HG03565 (cell line): ENCODE measurements at regions not wholly inside any gene's neighbourhood (a gene's known extent, or its start where the extent isn't known, plus 50 kb on each side); places are given as distances from the start of the nearest gene placed in this dataset.

Source experiments
- ATAC-seq: cut with Tn5 transposase; IDR thresholded peaks from one replicate; pipeline ENCODE4 v1.9.1; 2021; ENCODE audit warnings: mild to moderate bottlenecking, moderate library complexity; ENCODE audit not compliant: unreplicated experiment

DNA sequence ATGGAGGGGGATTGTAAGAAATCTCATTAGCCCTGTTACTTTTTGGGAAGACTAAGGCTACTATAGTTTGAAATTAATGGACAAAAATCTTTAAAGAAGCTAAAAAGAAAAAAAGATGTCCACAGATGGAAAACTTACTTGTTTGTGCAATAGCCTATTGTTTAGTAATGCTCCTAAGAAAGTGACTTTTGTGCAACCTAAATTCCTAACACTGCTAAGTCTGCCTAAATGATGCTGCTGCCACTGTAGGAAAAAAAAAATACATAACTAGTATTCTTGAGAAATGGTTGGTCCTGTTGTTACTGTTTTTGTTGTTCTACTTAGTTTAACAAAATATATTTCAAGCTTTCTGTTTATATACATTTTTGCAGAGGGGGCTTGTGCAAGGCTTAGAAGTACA lies 108.2 kb upstream of the NR3C1 start:
- ATAC-seq, result no peak

- ATAC-seq, result peak; percentile 94
Observed at GRCh38 chr5:143509758-143510221, 106.3 kb upstream of the NR3C1 start.

- no peak for ATAC-seq
Observed at GRCh38 chr5:143506836-143507552, 103.5 kb upstream of the NR3C1 start.

DNA sequence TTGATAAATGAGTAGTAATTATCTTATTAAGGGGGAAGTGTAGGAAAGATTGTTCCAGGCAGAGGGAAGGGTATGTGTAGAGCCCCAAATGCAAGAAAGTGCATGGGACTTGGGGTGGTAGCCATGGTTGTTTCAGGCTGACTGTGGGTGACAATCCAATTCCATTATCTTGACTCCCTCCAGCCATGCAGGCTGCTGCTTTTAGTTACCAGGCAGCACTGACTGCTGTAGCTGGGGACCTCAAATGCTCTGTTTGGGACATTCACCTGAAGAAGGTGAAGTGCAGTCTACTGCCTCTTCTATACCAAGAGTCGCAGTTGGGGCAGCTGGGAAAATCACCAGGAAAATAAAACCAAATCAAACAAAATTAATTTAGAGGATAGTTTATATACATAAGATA lies 102.4 kb upstream of the NR3C1 start:
- ATAC-seq, result no peak

- ATAC-seq, result no peak
Observed at GRCh38 chr5:143505354-143505753, 101.9 kb upstream of the NR3C1 start.

DNA sequence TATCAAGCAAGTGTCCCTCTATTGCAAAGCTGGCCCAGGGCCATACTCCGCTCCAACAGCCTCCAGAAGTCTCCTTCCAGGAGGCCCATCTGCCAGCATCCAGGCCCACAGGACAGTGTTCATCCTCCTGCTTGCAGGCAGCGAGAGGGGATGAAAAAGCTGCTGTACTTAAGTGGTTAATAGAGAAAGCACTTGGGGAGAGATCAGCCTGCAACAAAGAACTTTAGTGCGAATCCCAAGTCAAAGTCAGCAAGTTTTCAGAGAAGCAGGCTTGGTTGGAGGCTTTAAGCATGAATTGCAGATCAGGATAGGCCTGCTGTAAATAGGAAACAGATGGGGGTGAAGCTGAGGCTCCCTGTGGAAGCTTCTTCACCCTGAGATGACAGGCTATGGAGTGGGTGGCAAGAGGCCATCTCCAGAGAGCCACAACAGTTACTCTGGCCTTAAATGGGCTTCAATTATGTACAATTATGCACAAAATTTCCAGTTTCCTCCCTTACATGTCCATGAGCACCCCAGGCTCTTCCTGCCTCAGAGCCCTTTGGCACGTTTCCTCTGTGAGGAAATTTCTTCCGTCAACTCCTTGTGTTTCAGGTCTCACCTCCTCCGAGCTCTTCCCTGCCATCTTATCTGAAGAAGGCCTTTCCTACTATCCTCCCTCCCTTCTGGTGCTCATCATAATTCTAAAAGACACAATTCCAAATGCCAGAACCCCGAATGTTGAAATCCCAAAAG lies 98.0 kb upstream of the NR3C1 start:
- ATAC-seq, result no peak

DNA sequence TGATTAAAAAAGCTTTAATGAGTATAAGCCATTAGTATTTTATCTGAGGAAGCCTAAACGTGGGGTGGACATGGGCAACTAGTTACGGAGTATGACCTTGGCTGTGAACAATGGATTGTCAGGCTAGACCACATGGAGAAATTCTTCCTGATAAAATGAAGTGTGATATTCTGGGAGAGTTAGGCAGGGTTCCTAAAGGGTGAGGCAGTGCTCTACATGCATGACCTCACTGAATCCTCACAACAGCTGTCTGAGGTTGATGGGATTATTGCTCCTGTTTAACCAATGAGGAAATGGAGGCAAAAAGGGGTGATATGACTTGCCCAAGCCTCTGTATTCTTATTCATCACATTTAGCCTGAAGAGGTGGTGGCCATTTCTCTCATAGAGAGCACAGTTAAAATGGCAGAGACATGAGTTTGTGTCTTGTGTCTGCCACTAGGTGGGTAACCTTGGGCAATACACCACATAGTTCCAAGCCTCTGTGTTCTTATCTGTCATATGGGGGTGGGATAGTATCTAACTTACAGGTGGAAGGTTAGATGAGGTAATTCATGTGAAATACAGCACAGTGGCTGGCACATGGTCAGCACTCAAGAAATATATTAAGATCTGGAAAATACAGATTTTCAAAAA lies 96.1 kb upstream of the NR3C1 start:
- no peak for ATAC-seq

GRCh38 chr5:143498821-143499220 lies 95.3 kb upstream of the NR3C1 start:
- no peak for ATAC-seq

GRCh38 chr5:143497749-143498148 lies 94.3 kb upstream of the NR3C1 start:
- no peak for ATAC-seq

- ATAC-seq, result no peak
Observed at GRCh38 chr5:143496943-143497342, 93.5 kb upstream of the NR3C1 start.

DNA sequence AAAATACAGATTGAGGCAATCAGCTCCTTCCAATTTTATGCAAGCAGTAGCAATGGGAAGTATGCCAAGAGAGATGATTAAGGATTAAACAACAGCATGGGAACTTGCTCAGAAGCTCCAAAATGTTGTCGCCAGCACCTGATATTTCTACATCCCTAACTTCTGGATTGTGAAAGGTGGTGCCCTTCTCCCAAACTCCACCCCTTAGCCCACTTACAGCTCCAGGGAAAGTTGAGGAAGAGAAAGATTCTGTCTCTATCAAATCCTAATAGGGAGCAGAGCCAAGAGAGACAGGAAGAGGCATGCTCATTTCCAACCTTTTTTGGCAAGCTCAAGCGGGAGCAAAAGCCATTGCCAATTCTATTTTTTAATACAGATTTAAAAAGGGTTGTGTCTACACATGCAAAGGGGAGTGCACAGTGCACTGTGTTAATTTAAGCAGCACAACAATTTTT lies 92.4 kb upstream of the NR3C1 start:
- ATAC-seq, result no peak

DNA sequence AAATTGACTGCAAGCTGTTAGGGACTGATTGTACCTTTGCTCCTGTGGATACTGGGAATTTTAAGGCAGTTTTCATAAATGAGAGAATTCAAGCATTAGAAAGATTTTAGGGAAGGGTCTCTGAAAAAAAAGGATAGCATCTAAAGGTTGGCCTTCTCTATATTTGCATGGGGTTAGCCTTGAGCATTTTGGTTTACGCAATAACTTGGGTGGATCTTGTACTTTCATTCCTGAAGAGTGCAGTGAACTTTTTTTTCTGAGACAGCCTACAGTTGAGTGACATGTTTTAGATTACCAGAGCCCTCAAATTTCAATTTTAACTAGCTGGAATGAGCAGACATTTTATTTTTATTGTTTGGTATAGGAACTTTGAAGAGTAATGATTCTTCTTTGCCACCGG lies 91.6 kb upstream of the NR3C1 start:
- no peak for ATAC-seq

DNA sequence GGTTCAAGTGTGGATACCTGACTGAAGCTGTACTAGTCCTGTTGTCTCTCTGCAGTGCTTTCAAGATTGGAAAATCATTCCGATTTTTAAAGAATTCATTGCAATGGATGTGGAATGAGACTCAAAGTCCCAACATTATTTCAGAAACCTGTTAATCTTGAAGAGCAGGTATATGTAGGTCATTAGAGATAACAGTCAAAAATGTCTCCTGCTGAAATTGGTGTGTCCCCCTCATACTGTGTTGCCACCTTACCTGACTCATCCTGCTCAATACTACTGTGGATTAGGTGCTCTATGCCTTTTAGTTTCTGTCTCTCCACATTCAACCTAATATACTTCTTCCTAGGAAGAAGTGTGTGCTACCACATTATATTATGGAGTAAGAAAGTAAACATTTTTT lies 91.1 kb upstream of the NR3C1 start:
- no peak for ATAC-seq

GRCh38 chr5:143494162-143494561 lies 90.7 kb upstream of the NR3C1 start:
- ATAC-seq, result no peak

DNA sequence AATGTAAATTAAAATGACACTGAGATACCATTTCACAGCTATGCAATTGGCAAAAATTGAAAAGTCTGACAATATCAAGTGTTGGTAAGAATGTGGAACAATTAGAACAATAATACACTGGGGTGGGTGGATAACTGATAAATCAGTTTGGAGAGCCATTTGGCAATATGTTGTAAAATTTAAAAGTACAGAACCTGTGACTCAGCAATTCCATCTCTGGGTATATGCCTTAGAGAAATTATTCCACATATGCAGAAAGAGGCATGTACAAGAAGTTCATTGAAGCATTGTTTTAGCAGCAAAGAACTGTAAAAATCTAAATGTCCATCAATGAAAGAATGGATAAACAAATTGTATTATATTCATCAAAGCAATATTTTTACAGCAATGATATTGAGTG lies 89.3 kb upstream of the NR3C1 start:
- no peak for ATAC-seq

GRCh38 chr5:143491646-143492045 lies 88.2 kb upstream of the NR3C1 start:
- ATAC-seq, result no peak

- ATAC-seq, result no peak
Observed at GRCh38 chr5:143488381-143488780, 84.9 kb upstream of the NR3C1 start.

- no peak for ATAC-seq
Observed at GRCh38 chr5:143484601-143485000, 81.1 kb upstream of the NR3C1 start.

DNA sequence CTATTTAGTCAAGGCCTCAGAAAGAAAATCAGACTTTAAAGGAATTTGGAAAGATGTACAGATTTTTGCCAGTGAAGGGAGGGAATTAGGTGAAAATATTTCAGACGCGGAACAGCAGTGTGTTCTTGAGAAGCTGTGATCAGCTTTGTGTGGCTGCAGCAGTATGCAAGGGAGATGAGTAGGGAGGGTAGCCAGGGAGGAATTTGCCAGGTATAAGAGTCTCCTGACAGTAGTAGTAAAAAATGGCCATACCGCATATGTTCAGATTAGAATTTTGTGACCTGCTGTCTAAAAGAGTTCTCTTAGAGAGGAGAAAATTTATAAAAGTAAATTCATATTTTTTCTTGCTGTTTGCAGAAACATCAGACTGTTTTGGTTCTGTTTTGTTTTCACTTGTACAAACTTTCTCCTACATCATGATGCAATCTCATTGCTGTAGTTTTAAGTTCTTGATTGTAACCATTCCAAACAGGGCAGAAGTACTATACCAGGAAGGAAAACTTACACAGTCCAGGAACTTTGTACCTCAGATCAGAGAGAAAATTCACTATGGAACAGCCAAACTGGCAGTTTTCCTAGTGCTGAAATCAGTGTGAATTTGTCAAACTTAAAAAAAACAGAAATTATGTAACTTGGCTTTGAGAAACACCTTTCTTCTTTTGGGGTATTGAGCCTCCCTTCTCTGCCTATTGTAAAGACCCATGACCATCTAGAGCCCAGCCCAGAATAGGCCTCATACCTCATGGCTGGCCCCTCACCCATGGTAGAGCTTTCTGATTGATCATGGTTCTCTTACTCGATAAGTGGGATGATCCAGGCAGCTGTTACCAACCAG lies 78.4 kb upstream of the NR3C1 start:
- no peak for ATAC-seq

- no peak for ATAC-seq
Observed at GRCh38 chr5:143480001-143480400, 76.5 kb upstream of the NR3C1 start.

- no peak for ATAC-seq
Observed at GRCh38 chr5:143479394-143479793, 75.9 kb upstream of the NR3C1 start.
